Fibroblast of skin of left quadriceps (primary cell): ENCODE measurements at regions not wholly inside any gene's neighbourhood (a gene's known extent, or its start where the extent isn't known, plus 50 kb on each side); places are given as distances from the start of the nearest gene placed in this dataset.
A peak's percentile ranks its signal among the peaks of the same experiment; 100 is the strongest.

Experiments
- DNase-seq, 2 experiments: peaks; one replicate each; pipeline ENCODE4 v3.0.0-alpha.2; 2013; ENCODE audit warnings: low read depth in 2 of 2

DNA sequence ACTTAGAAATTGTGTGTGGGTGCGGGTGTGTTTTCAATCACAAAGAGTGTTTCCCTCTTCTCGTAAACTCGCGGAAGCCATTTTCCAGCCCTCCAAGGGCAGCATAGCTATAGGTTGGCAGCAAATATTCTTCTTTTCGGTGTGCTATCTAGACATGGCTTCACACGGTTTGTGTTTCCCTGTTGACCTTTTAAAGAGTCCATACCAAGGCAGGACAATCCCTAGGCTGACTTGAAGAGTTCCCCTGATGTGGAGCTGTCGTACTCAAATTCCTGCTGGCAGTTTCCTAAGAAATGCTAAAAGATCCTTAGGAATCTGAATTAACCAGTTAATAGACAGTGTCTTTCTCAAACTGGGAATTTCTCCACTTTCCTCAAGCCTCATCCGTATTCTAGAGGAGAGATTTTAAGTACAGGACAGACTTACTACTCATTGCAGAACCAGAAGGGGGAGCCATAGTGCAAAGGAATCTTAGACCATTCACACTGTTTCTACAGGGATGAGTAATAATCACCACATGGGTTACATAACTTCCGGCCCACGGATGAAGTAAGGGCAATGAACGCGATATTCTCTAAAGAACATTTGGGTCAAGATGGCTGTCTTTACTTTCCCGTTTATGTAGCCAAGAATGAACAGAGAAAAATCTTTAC lies 288.6 kb upstream of the ELAC2 start:
- DNase-seq = peak; percentile 46 to 58

DNA sequence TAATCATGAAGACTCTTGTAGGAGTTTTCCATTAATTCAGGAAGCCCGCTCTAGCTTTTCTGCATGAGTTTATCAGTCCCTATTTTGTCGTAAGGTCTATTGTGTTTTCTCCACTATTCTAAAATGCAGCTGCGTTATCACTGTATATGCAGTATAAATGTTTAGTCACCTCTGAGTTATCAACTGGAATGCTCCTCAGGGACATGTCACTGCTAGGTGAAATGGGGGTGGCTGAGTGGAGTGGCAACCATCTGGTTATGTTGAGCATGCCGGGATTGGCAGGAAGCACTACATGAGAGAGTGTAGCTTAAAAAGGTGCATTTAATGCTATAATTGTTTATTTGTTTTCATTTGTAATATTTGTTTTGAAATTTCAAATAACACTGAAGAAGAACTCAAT lies 285.2 kb upstream of the ELAC2 start:
- no peak for DNase-seq

DNA sequence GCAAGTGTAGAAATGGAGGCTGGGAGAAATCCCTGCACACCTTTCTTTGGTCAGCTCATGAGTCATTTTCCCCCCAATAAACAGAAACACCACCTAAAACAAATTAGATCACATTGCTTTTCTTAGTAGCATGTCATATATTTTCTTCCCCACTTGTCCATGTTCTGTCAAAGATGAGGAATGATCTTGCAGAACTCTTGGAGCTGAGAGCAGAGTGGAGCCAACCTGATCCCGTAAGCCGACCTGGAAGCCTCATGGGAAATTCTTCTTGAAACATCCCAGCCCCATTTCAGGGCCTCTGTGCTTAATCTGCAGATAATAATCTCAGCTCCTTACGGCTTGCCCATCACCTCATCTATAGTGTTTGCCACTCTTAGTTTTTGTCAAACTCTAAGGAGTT lies 284.6 kb upstream of the ELAC2 start:
- no peak for DNase-seq

DNA sequence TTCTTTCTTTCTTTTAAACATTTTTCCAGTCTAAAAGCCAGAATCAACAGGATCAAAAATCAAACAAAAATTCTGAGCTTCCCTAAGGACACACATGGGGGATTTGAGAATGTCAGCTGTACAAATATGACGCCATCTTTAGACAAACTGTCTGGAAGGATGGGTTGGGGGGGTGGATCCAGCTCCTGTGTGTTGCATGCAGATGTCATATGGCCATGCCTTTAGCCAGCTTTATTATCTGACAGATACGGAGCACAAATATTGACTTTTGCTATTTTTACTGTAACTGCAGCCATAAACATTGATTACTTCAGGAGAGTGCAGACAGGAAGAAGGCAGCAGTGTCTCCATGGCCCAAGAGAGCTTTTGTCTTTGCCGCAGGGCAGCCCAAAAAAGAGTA lies 279.4 kb upstream of the ELAC2 start:
- no peak for DNase-seq

DNA sequence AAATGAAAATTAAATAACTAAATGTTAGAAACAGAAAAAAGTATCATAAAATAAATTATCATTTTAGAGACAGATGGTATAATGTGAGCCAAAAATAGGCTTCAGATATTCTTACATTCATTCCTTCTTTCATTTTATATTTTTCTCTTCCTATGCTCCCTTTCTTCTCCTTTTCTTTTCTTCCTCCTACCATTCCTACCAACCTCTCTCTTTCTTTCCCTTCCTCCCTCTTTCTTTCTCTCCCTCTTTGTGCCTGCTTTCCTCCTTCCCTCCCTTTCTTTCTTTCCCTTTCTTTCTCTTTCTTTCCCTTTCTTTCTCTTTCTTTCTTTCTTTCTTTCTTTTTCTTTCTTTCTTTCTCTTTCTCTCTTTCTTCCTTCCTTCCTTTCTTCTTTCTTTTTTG lies 275.6 kb upstream of the ELAC2 start:
- no peak for DNase-seq

DNA sequence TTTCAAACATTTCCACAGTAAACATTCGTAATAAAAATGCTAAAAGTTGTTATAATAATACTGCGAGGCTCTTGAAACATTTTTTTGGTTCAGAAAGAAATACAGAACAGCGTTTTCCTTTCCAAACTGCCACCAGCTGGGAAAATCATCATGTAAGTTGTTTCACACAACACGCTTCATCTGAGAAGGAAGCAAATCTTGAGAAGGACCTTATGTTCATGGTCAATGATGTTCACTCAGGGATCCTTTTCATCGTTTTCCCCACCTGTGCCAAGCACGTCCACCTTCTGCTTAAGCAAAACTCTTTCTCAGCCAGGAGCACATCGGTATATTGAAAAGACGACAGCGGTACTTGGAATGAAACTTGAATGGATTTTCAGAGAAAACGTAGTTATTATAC lies 274.5 kb upstream of the ELAC2 start:
- DNase-seq = no peak

DNA sequence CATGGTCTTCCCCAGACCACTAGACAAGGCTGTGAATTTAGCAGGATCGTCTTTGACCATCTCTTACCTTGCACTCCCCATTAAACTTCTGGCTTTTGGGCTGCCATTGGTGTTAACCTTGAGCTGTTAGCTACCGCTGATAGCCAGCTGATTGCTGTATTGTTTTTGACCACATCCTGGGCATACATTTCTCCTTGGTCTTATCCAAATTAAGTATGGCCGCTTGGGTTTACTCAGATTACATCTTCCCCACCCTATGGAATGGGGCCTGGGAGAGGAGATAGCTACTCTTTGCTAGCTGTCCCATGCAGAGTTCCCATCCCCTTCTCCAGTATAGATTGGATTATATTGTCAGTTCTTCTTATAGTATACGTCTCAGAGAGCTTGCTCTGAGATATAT lies 270.4 kb upstream of the ELAC2 start:
- DNase-seq = no peak

DNA sequence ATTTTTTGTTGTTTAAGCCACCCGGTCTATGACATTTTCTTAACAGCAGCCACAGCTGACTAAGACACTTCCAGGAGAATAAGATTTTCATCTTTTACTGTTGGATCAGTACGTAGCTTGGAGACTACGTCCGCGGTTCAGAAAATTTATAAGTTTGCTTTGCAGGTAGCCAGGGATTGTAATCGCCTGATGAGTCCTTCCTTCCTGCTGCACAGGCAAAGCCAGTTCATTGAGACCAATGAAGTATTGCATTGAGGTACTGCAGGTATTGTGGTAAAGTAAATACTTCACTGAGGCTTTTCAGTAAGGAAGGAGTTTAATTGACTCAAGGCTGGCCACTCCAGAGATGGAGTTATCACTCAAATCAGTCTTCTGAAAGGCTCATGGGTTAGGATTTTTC lies 269.4 kb upstream of the ELAC2 start:
- no peak for DNase-seq

DNA sequence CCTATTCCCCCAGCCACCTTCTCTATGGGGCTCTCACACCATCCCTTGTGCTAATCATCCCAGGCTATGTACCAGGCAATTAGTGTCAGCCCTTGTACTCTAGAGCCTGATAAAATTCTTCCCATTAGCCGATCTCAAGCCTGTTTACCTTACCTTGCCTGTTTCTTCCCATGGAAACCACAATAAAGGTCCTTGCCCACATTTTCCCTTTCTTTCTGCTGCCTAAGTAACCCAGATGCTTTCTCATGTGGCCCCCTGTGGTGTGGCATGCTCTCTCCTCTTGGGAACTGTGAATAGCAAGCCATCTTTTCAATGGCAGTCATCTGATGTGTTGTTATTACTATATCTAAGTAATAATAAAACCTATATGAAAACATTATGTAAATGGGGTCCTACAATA lies 265.8 kb upstream of the ELAC2 start:
- DNase-seq = no peak

DNA sequence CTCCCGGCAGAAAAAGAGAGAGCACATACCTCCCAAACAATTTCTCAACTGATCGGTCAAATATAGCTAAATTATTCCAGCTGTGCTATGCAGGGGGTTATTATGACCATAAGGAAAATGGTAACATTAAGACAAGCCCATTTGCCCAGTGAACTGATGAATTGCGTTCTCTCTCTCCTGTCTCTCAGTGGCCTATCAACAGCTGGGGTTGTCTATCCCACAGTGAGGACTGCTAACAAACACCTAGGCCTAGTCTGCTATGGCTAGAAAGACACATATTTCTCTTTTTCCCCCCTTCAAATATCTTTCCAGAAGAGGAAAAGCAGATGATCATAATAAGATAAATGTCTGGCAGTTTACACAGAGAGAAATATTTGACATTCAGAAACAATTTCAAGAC lies 263.8 kb upstream of the ELAC2 start:
- DNase-seq = no peak

DNA sequence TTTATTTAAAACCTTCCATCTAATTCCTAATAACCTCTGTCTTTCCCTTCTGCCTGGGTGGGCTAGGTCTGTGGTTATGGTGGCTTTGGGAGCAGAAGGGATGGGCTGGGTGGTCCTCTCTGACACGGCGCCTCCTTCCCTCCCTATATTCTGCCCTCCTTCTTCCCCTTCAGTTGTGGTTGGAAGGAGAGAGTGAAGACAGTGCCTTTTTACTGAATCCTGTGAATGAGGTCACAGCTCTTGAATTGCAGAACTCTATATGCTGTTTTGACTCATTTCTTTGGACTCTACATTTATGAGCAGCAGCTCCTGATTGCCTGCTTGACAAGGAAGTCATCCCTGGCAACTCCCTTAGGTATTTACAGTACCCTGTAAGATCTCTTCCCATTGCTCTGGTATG lies 256.0 kb upstream of the ELAC2 start:
- DNase-seq = peak; percentile 45 to 47

DNA sequence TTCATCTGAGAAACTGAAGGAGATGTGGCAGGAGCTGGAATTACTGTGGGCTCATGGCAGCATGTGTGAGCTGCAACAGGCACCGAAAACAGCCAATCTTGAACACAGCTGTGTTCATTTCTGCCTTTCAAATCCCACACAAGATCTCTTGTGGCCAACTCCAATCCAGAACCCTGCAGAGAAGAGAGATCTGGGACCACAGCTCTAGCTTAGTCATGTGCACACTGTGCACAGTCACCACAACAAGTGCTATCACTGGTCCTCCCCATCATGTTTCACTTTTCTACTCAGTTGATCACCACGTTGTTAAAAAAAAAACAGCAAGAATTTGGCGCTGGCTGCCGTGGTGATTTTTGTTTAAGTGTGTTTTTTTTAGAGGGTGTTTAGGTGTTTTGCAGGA lies 254.5 kb upstream of the ELAC2 start:
- no peak for DNase-seq

DNA sequence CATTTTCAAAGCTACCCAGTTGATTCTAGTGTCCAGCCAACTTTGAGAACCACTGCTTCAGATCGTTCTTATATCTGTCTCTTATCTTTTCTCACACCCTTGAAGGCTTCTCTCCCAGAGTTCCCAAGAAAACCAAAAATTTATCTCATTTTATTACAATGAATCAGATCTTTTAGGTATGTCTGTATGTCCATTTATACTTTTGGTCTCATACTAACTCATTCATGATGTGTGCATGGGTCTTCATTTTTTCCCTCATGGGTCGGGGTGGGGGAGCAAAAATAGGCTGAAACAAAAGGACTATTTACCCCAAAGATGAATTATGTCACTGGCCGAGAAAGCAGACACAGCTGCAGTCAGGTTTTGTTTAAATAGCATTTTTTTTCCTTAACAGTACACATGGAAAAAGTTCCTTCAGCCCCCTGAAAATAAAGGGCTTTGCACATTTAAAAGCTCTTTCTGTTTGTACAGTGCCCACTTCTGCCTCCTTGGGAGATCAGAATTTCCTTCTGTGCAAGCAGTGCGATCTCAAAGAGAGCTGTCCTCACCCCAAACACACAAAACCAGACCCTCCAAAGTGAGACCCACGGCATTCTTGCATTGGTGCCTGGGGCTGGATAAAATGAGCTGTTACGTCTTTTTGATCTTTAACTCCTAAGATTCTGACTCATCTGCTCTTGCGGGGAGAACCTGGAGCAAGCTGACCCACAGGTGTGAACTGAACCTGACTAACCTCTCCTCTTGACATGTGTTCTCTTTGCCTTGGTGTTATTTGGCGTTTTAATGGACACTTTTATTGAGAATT lies 251.2 kb upstream of the ELAC2 start:
- DNase-seq = no peak

DNA sequence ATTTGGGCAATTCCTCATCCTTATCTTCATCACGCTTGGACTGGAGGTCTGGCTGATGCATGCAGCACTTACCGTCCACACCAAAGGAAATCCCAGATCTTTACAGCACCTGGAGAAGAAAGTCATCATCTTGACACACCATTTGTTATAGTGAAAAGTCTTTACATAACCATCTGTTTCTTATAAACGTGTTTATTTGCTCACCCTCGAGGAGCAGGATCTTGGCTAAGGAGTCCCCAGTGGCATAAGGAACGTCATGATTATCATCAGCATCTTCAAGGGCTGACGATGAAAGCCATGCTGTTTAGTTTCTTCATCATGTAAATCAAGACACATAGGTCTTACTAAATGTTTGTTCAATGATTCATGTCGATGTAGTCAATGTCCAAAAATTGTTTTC lies 248.8 kb upstream of the ELAC2 start:
- DNase-seq = peak; percentile 74 to 78

DNA sequence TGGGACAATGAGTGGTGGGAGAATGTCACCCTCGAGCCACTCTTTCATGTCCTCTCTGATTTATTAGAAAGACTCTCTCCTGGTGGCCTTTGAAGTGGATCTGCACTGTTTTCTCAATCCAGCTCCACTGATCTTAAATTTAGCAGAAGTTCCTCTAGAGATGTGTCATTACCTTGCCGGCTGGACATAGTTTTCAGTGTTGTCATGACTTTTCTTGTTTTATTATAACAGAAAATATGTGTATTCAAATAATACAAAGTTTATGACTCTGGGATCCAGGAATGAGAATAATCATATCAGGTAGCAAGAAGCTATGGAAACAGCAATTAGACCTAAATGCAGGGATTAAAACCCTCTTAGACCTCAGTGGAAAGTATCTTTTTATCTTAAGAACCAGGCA lies 247.5 kb upstream of the ELAC2 start:
- DNase-seq = no peak

DNA sequence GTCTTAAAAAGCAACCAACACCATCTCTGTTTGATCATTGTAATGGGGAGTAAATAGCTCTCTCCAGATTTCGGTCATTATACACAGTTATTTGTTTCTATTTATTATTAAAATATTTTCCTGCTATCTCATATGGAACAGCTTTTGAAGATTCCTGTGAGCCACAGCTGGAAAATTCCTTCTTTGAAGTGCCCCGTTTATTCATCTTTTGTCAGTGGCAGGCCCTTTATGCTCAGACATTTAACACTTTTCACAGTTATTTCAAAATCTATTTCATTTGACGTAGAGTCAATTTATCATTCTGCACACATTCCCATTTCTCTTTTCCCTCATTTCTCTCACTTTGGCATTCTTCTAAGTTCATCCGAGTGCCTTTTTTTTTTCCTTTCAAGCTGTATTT lies 245.9 kb upstream of the ELAC2 start:
- no peak for DNase-seq

DNA sequence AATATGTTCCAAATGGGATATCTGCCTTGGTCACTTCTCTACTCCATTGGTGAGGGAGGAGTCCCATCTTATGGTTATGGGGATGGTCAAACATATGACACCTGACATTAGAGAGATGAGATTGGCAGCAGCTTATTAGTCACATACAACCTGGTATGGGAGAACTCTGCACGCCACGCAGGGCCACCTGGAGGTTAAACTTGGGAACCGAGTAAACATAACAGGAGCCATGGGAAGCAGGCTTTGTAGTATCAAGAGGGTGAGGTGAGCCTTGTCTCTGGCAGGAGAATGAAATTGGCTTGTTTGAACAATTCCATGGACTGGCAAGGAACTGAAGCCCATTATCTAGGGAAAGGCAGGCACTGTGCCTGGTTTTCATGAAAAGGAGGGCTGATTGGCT lies 238.7 kb upstream of the ELAC2 start:
- DNase-seq = no peak

DNA sequence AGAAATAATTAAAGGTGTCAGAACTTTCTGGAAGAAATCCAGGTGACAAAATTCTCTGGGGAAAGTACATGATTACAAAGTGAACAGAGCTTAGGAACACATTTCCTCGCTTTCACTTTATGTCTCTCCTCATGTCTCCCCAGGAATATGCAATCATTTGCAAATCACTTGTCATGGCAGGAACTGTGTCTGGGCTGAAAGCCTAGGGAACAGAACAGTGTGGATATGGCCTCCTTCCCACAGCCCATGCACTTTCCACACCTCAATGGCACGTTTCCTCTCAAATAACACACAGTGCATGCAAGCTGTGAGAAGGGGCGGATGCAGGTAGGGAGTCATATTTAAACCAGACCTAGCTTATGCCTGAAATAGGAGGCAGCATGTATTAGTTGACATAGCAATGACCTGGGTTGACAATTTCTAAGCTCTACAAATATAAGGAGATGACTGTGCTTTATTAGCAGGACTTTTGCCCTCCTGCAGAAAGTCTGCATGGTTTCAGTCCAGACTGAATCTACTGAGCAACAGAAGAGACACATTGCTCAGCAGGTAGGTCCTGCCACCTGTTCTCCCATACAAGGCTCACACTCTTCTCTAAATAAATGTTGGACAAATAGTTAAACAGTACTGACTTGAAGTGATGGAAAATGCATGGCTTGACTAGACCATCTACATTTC lies 236.0 kb upstream of the ELAC2 start:
- no peak for DNase-seq

DNA sequence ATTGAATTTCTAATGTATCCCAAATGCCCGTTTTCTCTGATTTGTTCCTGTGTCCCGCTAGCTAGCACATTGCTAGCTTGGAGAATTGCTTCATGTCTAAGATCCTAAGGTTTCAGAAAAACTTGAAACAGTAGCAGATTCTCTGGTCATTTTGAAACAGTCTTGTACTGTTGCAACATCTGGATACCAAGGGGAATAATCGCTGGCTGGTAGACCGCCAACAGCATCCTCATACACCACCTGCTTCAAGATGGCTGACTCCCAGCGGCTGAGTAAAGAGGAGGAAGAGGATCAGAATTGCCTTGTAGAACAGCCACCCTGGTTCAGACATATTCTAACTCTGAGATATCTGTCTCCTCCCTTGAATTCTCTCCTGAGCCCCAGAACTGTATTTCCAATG lies 226.7 kb upstream of the ELAC2 start:
- peak in 1 of 2 experiments; percentile 21 for DNase-seq

DNA sequence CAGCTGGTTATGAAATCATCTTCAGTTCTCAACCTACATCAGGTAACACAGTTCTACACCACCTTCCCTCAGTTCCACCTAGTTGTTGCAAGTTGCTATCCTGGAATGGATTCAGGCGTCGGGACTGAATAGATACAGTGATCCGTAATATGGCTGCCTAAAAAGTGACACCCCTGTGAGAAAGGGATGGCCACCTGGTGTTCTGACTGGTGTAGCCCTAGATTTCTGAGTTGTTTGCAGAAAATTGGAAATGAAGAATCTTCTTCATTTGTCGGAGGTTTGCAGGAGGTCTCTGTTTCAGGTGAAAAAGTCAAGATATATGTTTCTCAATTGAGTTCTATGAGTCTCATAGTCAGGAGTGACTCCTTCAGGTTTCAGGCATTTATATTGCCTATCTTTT lies 225.8 kb upstream of the ELAC2 start:
- no peak for DNase-seq

DNA sequence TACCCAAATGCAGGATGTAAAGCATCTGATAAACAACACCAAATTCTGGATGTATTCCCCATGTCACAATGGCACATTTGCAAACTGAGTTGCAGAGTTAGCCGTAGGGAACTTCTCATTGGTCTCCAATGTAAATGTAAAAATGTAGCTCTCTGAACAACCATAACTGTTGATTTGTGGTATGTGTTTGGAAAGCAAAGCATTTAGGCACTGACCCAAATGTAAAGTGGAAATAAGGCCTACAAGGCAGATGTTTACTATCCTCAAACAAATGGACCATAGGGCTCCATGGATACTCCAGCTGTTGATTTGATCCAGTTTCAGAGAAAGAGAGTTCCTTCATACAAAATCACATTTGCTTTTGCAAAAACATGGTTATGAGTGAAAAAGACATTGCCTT lies 223.0 kb upstream of the ELAC2 start:
- DNase-seq = no peak

DNA sequence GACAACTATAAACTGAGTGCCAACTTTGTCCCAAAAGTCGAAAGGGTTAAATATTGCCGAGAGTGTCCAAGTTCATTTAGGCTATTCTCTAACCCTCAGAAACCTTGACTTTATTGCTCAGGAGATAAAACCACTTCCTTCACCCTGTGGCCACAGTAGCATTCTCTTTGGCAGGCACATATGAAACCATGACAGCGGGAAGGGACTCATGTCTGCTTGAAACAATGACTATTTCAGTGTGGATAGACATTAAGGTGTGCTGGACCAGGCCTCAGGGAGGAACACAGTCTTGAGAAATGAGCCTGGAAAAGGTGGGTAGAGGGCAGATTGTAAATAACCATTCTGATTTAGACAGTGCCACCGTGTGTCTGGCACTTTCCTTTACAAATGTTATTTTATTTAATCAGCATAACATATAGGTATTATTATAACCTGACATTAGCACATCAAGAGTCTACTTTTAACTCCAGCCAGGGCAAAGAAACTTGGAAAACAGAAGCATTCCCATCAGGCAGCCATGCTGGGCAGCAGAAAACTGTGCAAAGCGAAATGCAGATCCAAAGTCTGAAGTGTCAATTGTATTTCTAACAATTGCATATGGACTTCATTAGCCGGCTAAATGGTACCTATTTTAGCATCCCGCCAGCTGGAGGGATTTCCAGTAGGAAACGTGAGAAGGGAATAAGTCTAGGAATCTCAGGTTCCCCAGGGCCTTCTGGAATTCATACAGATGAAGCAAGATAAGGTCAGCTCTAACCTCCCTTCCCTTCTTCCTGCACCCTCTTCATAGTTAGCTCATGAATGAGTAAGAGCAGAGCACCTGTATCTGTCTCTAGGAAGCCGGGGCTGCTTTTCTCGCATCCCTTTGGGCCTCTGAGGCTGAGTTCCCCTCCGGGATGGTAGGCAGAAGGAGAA lies 212.8 kb upstream of the ELAC2 start:
- peak; percentile 51 to 57 for DNase-seq
